Mammary epithelial cell (primary cell): ENCODE measurements at regions not wholly inside any gene's neighbourhood (a gene's known extent, or its start where the extent isn't known, plus 50 kb on each side); places are given as distances from the start of the nearest gene placed in this dataset.
"Not testable (repeated sequence)": the region's sequence is repeated elsewhere in the genome, so short reads cannot be mapped to it uniquely, and the experiment has no call there.

ENCODE experiments used
- CTCF ChIP-seq, 2 donors: IDR thresholded peaks in 1 of 2; conservative IDR thresholded peaks in 1 of 2; 2 replicates each; pipeline ENCODE4 v1.5.1; 2011 to 2012; ENCODE audit warnings: inconsistent platforms in 2 of 2, low read length in 2 of 2, mild to moderate bottlenecking in 2 of 2, control low read depth in 1 of 2, low read depth in 1 of 2; ENCODE audit not compliant: insufficient read depth in 1 of 2; ENCODE audit errors: extremely low read depth in 1 of 2
- EZH2 ChIP-seq: IDR thresholded peaks from 2 replicates; pipeline ENCODE4 v1.6.1; 2012; ENCODE audit warnings: low read length, inconsistent platforms, borderline replicate concordance

- TF ChIP-seq CTCF (conservative IDR thresholded peaks at IDR 0.05 in 1 of 2, IDR thresholded peaks at IDR 0.05 in 1 of 2; ENCODE audit: extremely low read depth in 1 of 2, insufficient read depth in 1 of 2, low read depth in 1 of 2, low read length in 2 of 2); EZH2: not testable (repeated sequence)
These were observed 689.3 kb downstream of the KCNJ18 start for GRCh38 chr17:22381589-22381988.
